NCI-H748 (cell line): ENCODE measurements at regions not wholly inside any gene's neighbourhood (a gene's known extent, or its start where the extent isn't known, plus 50 kb on each side); places are given as distances from the start of the nearest gene placed in this dataset.

Experiments used
- DNase-seq: peaks from one replicate; lab custom pipeline; 2025; ENCODE audit not compliant: unreplicated experiment; lab: John Stamatoyannopoulos, UW

- DNase-seq, result no peak
Observed at GRCh38 chrX:4741024-4741423, 1027.6 kb upstream of the PRKX start.

GRCh38 chrX:4735299-4735698, 1021.9 kb upstream of the PRKX start:
- no peak for DNase-seq

- DNase-seq, result peak; percentile 70
Observed at GRCh38 chrX:4710618-4711433, 997.4 kb upstream of the PRKX start.

GRCh38 chrX:4708970-4709760, 995.7 kb upstream of the PRKX start:
- peak; percentile 68 for DNase-seq

GRCh38 chrX:4706961-4707360, 993.5 kb upstream of the PRKX start:
- no peak for DNase-seq

- no peak for DNase-seq
Observed at GRCh38 chrX:4690521-4690920, 977.1 kb upstream of the PRKX start.

GRCh38 chrX:4682636-4683035, 969.2 kb upstream of the PRKX start:
- DNase-seq, result no peak

- no peak for DNase-seq
Observed at GRCh38 chrX:4675686-4676300, 962.3 kb upstream of the PRKX start.

- no peak for DNase-seq
Observed at GRCh38 chrX:4674028-4674782, 960.8 kb upstream of the PRKX start.

- DNase-seq, result no peak
Observed at GRCh38 chrX:4671344-4671743, 957.9 kb upstream of the PRKX start.

GRCh38 chrX:4670606-4671005, 957.2 kb upstream of the PRKX start:
- DNase-seq, result peak; percentile 30

GRCh38 chrX:4668802-4669536, 955.5 kb upstream of the PRKX start:
- no peak for DNase-seq

GRCh38 chrX:4663085-4663484, 949.6 kb upstream of the PRKX start:
- peak; percentile 63 for DNase-seq

- no peak for DNase-seq
Observed at GRCh38 chrX:4661771-4662170, 948.3 kb upstream of the PRKX start.

- no peak for DNase-seq
Observed at GRCh38 chrX:4656419-4656818, 943.0 kb upstream of the PRKX start.

GRCh38 chrX:4655743-4656142, 942.3 kb upstream of the PRKX start:
- no peak for DNase-seq

- no peak for DNase-seq
Observed at GRCh38 chrX:4642114-4642513, 928.7 kb upstream of the PRKX start.

- no peak for DNase-seq
Observed at GRCh38 chrX:4638036-4638435, 924.6 kb upstream of the PRKX start.

- no peak for DNase-seq
Observed at GRCh38 chrX:4627414-4627813, 914.0 kb upstream of the PRKX start.

- peak; percentile 60 for DNase-seq
Observed at GRCh38 chrX:4622486-4623167, 909.2 kb upstream of the PRKX start.
